ENCODE measurements at regions not wholly inside any gene's neighbourhood (a gene's known extent, or its start where the extent isn't known, plus 50 kb on each side); places are given as distances from the start of the nearest gene placed in this dataset.

DNA sequence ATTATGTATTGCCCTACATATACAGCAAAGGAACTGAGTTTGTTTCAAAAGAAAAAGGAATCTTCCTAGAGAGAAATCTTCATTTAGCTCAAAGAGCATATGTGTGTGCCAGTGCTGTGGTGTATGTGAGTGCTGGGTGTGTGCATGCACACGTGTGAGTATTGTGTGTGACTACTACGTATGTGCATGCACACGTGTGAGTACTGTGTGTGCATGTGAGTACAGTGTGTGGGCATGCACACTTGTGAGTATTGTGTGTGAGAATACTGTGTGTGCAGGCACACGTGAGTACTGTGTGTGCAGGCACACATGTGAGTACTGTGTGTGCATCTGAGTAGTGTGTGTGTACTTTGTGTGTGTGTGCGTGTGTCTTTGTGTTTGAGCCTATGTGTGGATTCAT is 651.0 kb upstream of the B3GAT1 start:
- TF ChIP-seq POLR2A (IDR thresholded peaks at IDR 0.05): no peak
- TF ChIP-seq, protein P1, sequence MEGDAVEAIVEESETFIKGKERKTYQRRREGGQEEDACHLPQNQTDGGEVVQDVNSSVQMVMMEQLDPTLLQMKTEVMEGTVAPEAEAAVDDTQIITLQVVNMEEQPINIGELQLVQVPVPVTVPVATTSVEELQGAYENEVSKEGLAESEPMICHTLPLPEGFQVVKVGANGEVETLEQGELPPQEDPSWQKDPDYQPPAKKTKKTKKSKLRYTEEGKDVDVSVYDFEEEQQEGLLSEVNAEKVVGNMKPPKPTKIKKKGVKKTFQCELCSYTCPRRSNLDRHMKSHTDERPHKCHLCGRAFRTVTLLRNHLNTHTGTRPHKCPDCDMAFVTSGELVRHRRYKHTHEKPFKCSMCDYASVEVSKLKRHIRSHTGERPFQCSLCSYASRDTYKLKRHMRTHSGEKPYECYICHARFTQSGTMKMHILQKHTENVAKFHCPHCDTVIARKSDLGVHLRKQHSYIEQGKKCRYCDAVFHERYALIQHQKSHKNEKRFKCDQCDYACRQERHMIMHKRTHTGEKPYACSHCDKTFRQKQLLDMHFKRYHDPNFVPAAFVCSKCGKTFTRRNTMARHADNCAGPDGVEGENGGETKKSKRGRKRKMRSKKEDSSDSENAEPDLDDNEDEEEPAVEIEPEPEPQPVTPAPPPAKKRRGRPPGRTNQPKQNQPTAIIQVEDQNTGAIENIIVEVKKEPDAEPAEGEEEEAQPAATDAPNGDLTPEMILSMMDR (IDR thresholded peaks at IDR 0.05): no peak

Data from right lobe of liver (tissue), 4 donors.